ENCODE measurements at regions not wholly inside any gene's neighbourhood (a gene's known extent, or its start where the extent isn't known, plus 50 kb on each side); places are given as distances from the start of the nearest gene placed in this dataset.
A peak's percentile ranks its signal among the peaks of the same experiment; 100 is the strongest.
"Not testable (repeated sequence)": the region's sequence is repeated elsewhere in the genome, so short reads cannot be mapped to it uniquely, and the experiment has no call there.

- DNase-seq (ENCODE audit: low read depth in 2 of 2), result no peak
These were observed 257.8 kb downstream of the NUAK1 start for GRCh38 chr12:105880824-105881388.

- DNase-seq (ENCODE audit: low read depth in 2 of 2), result peak in 1 of 2 experiments; percentile 25
These were observed 256.4 kb downstream of the NUAK1 start for GRCh38 chr12:105882404-105882803.

GRCh38 chr12:105887131-105887530 is 251.6 kb downstream of the NUAK1 start:
- DNase-seq (ENCODE audit: low read depth in 2 of 2), result no peak

GRCh38 chr12:105888696-105889095 is 250.1 kb downstream of the NUAK1 start:
- peak in 1 of 2 experiments; percentile 19 for DNase-seq (ENCODE audit: low read depth in 2 of 2)

GRCh38 chr12:105892362-105892910 is 246.3 kb downstream of the NUAK1 start:
- DNase-seq (ENCODE audit: low read depth in 2 of 2), result no peak

GRCh38 chr12:105895197-105895832 is 243.4 kb downstream of the NUAK1 start:
- DNase-seq (ENCODE audit: low read depth in 2 of 2), result not testable (repeated sequence)

GRCh38 chr12:105897311-105897725 is 241.4 kb downstream of the NUAK1 start:
- no peak for DNase-seq (ENCODE audit: low read depth in 2 of 2)

- not testable (repeated sequence) for DNase-seq (ENCODE audit: low read depth in 2 of 2)
These were observed 240.5 kb downstream of the NUAK1 start for GRCh38 chr12:105898271-105898670.

- no peak for DNase-seq (ENCODE audit: low read depth in 2 of 2)
These were observed 239.2 kb downstream of the NUAK1 start for GRCh38 chr12:105899589-105899988.

GRCh38 chr12:105906561-105906960 is 232.2 kb downstream of the NUAK1 start:
- DNase-seq (ENCODE audit: low read depth in 2 of 2), result no peak

- DNase-seq (ENCODE audit: low read depth in 2 of 2), result no peak
These were observed 230.8 kb downstream of the NUAK1 start for GRCh38 chr12:105907982-105908381.

GRCh38 chr12:105910030-105910429 is 228.7 kb downstream of the NUAK1 start:
- no peak for DNase-seq (ENCODE audit: low read depth in 2 of 2)

GRCh38 chr12:105911966-105912365 is 226.8 kb downstream of the NUAK1 start:
- no peak for DNase-seq (ENCODE audit: low read depth in 2 of 2)

- DNase-seq (ENCODE audit: low read depth in 2 of 2), result no peak
These were observed 225.7 kb downstream of the NUAK1 start for GRCh38 chr12:105912882-105913678.

- no peak for DNase-seq (ENCODE audit: low read depth in 2 of 2)
These were observed 222.6 kb downstream of the NUAK1 start for GRCh38 chr12:105915997-105916759.

- no peak for DNase-seq (ENCODE audit: low read depth in 2 of 2)
These were observed 222.1 kb downstream of the NUAK1 start for GRCh38 chr12:105916760-105917039.

- DNase-seq (ENCODE audit: low read depth in 2 of 2), result no peak
These were observed 218.5 kb downstream of the NUAK1 start for GRCh38 chr12:105920161-105920684.

- no peak for DNase-seq (ENCODE audit: low read depth in 2 of 2)
These were observed 217.7 kb downstream of the NUAK1 start for GRCh38 chr12:105921055-105921454.

GRCh38 chr12:105921872-105922669 is 216.7 kb downstream of the NUAK1 start:
- DNase-seq (ENCODE audit: low read depth in 2 of 2), result no peak

GRCh38 chr12:105922670-105923102 is 216.1 kb downstream of the NUAK1 start:
- DNase-seq (ENCODE audit: low read depth in 2 of 2), result no peak

All from fibroblast of skin of left biceps (primary cell).